ENCODE measurements at regions not wholly inside any gene's neighbourhood (a gene's known extent, or its start where the extent isn't known, plus 50 kb on each side); places are given as distances from the start of the nearest gene placed in this dataset.

- TF ChIP-seq TAF1 (IDR thresholded peaks at IDR 0.05; ENCODE audit: borderline replicate concordance, low read depth, low read length) (no peak), POLR2AphosphoS5 (IDR thresholded peaks at IDR 0.05; ENCODE audit: low read depth, low read length) (no peak), POLR2A (IDR thresholded peaks at IDR 0.05; ENCODE audit: low read depth, low read length) (no peak)
These were observed 2073.2 kb upstream of the TENM3 start for GRCh38 chr4:180169966-180170365.
